ENCODE measurements at regions not wholly inside any gene's neighbourhood (a gene's known extent, or its start where the extent isn't known, plus 50 kb on each side); places are given as distances from the start of the nearest gene placed in this dataset.
"Not testable (repeated sequence)": the region's sequence is repeated elsewhere in the genome, so short reads cannot be mapped to it uniquely, and the experiment has no call there.

GRCh38 chr7:41420421-41420820 is 282.5 kb downstream of the INHBA start:
- DNase-seq, result no peak

- DNase-seq, result no peak
Measured at GRCh38 chr7:41418337-41418736, 284.6 kb downstream of the INHBA start.

GRCh38 chr7:41416208-41416595 is 286.7 kb downstream of the INHBA start:
- no peak for DNase-seq

- DNase-seq, result no peak
Measured at GRCh38 chr7:41415471-41416207, 287.3 kb downstream of the INHBA start.

- no peak for DNase-seq
Measured at GRCh38 chr7:41415051-41415450, 287.8 kb downstream of the INHBA start.

GRCh38 chr7:41404375-41405074 is 298.4 kb downstream of the INHBA start:
- DNase-seq, result no peak

GRCh38 chr7:41403291-41403690 is 299.6 kb downstream of the INHBA start:
- no peak for DNase-seq

- no peak for DNase-seq
Measured at GRCh38 chr7:41401833-41402232, 301.1 kb downstream of the INHBA start.

- no peak for DNase-seq
Measured at GRCh38 chr7:41399171-41399570, 303.7 kb downstream of the INHBA start.

- no peak for DNase-seq
Measured at GRCh38 chr7:41391818-41392217, 311.1 kb downstream of the INHBA start.

- not testable (repeated sequence) for DNase-seq
Measured at GRCh38 chr7:41388933-41389332, 314.0 kb downstream of the INHBA start.

- no peak for DNase-seq
Measured at GRCh38 chr7:41385996-41386395, 316.9 kb downstream of the INHBA start.

- no peak for DNase-seq
Measured at GRCh38 chr7:41384418-41384817, 318.5 kb downstream of the INHBA start.

- DNase-seq, result no peak
Measured at GRCh38 chr7:41383596-41383995, 319.3 kb downstream of the INHBA start.

- no peak for DNase-seq
Measured at GRCh38 chr7:41378156-41378555, 324.7 kb downstream of the INHBA start.

- no peak for DNase-seq
Measured at GRCh38 chr7:41375582-41375981, 327.3 kb downstream of the INHBA start.

- no peak for DNase-seq
Measured at GRCh38 chr7:41374150-41374848, 328.6 kb downstream of the INHBA start.

GRCh38 chr7:41367967-41368882 is 334.7 kb downstream of the INHBA start:
- DNase-seq, result no peak

- peak; percentile 52 for DNase-seq
Measured at GRCh38 chr7:41351091-41351490, 351.8 kb downstream of the INHBA start.

- no peak for DNase-seq
Measured at GRCh38 chr7:41346878-41347277, 356.0 kb downstream of the INHBA start.

- DNase-seq, result no peak
Measured at GRCh38 chr7:41339913-41340676, 362.8 kb downstream of the INHBA start.

GRCh38 chr7:41336981-41337380 is 365.9 kb downstream of the INHBA start:
- no peak for DNase-seq
